ENCODE measurements at regions not wholly inside any gene's neighbourhood (a gene's known extent, or its start where the extent isn't known, plus 50 kb on each side); places are given as distances from the start of the nearest gene placed in this dataset.

DNA sequence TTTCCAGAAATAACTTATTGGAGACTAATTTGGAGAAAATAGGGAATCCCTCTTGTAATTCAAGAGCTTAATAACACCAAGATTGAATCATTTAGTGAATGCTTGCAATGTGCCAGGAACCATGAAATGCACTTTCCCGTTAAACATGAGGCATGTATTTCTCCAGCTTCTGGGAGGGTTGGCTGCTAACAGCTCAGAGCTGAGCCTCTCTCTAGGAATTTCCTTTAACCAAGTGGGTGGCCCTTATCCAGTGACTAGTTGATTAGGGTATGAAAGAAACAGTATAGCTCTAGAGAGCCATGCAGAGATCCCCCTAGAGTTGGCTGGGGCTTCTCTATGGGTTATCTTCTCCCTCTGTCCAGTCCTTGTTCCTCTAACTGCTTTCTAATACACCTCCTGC lies 356.4 kb upstream of the GOT2 start:
- TF ChIP-seq, protein P1, sequence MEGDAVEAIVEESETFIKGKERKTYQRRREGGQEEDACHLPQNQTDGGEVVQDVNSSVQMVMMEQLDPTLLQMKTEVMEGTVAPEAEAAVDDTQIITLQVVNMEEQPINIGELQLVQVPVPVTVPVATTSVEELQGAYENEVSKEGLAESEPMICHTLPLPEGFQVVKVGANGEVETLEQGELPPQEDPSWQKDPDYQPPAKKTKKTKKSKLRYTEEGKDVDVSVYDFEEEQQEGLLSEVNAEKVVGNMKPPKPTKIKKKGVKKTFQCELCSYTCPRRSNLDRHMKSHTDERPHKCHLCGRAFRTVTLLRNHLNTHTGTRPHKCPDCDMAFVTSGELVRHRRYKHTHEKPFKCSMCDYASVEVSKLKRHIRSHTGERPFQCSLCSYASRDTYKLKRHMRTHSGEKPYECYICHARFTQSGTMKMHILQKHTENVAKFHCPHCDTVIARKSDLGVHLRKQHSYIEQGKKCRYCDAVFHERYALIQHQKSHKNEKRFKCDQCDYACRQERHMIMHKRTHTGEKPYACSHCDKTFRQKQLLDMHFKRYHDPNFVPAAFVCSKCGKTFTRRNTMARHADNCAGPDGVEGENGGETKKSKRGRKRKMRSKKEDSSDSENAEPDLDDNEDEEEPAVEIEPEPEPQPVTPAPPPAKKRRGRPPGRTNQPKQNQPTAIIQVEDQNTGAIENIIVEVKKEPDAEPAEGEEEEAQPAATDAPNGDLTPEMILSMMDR (IDR thresholded peaks at IDR 0.05): no peak
- no peak for TF ChIP-seq POLR2A (IDR thresholded peaks at IDR 0.05)
- intact Hi-C loops (cut with DNase I): no loop called here
- no peak overlapping the region for H3K27ac ChIP-seq
- H3K4me1 ChIP-seq: no peaks in the 10 kb centered on the region
- no peaks in the 10 kb centered on the region for H3K27me3 ChIP-seq
- H3K9me3 ChIP-seq: no peaks in the 10 kb centered on the region
- no peak overlapping the region for H3K4me3 ChIP-seq (replicated peaks in 1 of 3)
- DNase-seq: no peak
- WGBS, 2 donors: 14 to 21% methylated on average over 1 of the region's 1 CpG
- H3K36me3 ChIP-seq: no peaks in the 10 kb centered on the region

DNA sequence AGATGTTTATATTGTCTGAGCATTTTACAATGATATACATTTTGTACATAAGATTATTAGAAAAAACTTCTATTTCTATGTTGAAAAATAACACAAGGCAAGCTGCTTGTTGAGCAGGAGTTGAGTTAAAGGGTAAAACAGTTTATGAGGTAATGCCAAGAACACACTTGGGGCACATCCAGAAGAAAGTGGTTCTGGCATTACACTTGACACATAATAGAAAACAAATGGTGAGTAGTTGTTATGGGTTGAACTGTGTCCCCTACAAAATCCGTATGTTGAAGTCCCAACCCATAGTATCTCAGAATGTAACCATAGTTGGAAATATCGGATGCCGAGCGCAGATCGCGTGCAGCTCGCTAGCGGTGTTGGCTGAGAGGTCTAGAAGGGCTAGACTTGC lies 354.3 kb upstream of the GOT2 start:
- H3K9me3 ChIP-seq: no peaks in the 10 kb centered on the region
- H3K36me3 ChIP-seq: no peaks in the 10 kb centered on the region
- no peak overlapping the region for H3K27ac ChIP-seq
- H3K4me1 ChIP-seq: no peaks in the 10 kb centered on the region
- intact Hi-C loops (cut with DNase I): no loop called here
- H3K4me3 ChIP-seq (replicated peaks in 1 of 3): no peak overlapping the region
- 92 to 94% methylated on average over 8 of the region's 8 CpGs for WGBS, 2 donors
- no peaks in the 10 kb centered on the region for H3K27me3 ChIP-seq
- TF ChIP-seq, protein P1 (IDR thresholded peaks at IDR 0.05): no peak
- no peak for TF ChIP-seq POLR2A (IDR thresholded peaks at IDR 0.05)
- DNase-seq: no peak

DNA sequence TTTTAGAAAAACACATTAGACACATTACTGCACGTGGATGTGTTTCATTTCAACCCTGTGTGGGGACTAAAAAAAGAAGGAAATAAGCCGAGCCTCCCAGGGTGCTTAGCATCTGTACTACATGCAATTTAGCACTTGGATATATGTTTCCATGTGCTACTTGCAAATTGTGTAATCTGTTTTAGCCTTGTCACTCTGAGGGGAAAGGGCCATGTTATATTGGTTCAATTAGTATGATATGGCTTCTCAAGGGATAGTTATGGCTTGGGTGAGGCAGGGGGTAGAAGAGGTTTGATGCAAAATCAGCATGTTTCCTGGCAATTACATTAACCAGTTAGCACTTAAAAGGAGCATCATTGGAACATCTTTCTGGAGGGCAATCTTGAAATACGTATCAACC lies 353.5 kb upstream of the GOT2 start:
- Histone ChIP-seq H3K27ac (no peak overlapping the region), H3K9me3 (no peaks in the 10 kb centered on the region), H3K27me3 (no peaks in the 10 kb centered on the region), H3K36me3 (no peaks in the 10 kb centered on the region), H3K4me1 (no peaks in the 10 kb centered on the region), H3K4me3 (replicated peaks in 1 of 3) (no peak overlapping the region)
- WGBS, 2 donors: 68 to 69% methylated on average over 3 of the region's 3 CpGs
- DNase-seq: no peak
- TF ChIP-seq POLR2A (IDR thresholded peaks at IDR 0.05): no peak
- TF ChIP-seq, protein P1 (IDR thresholded peaks at IDR 0.05): no peak
- intact Hi-C loops (cut with DNase I): no loop called here

DNA sequence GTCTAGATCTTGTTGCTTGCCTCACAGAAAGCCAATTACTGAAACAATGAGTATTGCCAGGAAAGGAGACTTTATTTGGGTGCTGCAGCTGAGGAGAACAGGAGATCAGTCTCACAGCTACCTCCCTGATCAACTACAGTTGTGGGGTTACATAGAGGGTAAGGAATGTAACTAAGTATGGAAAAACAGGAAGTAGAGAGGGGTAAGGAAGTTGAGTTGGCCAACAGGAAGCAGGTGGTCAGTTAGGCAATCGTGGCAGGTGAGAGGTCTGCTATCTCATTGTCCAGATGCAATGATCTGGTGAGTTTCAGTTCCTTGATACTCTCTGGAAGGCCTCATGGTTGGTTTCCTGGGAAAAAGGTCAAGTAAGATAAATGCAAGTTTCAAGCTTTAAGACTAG lies 333.1 kb upstream of the GOT2 start:
- no peak overlapping the region for H3K27ac ChIP-seq
- H3K9me3 ChIP-seq: no peaks in the 10 kb centered on the region
- 33 to 62% methylated on average over 1 of the region's 1 CpG for WGBS, 2 donors
- intact Hi-C loops (cut with DNase I): no loop called here
- no peaks in the 10 kb centered on the region for H3K4me1 ChIP-seq
- H3K36me3 ChIP-seq: no peaks in the 10 kb centered on the region
- TF ChIP-seq, protein P1 (IDR thresholded peaks at IDR 0.05): no peak
- no peak for TF ChIP-seq POLR2A (IDR thresholded peaks at IDR 0.05)
- DNase-seq: no peak
- no peak overlapping the region for H3K4me3 ChIP-seq (replicated peaks in 1 of 3)
- no peaks in the 10 kb centered on the region for H3K27me3 ChIP-seq

DNA sequence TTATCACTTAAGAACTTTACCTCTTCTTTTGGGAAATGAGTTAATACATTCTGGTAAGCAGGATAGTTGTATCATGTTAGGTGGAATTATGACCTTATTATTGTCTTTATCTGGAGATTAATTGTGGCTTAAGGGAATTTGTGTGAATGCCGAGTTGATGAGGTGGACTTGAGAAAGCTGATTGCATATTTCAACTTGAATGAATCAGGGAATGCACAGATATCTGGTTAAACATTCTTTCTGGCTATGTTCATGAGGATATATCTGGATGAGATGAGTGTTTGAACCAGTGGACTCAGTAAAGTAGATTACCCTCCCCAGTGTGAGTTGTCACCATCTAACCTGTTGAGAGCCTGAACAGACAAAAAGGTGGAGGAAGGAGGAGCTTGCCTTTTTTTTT lies 326.1 kb upstream of the GOT2 start:
- no peak overlapping the region for H3K4me3 ChIP-seq (replicated peaks in 1 of 3)
- H3K4me1 ChIP-seq: no peaks in the 10 kb centered on the region
- intact Hi-C loops (cut with DNase I): no loop called here
- no peaks in the 10 kb centered on the region for H3K27me3 ChIP-seq
- WGBS, 2 donors: 88 to 91% methylated on average over 1 of the region's 1 CpG
- no peak for DNase-seq
- no peak for TF ChIP-seq POLR2A (IDR thresholded peaks at IDR 0.05)
- TF ChIP-seq, protein P1 (IDR thresholded peaks at IDR 0.05): no peak
- no peaks in the 10 kb centered on the region for H3K36me3 ChIP-seq
- no peaks in the 10 kb centered on the region for H3K9me3 ChIP-seq
- no peak overlapping the region for H3K27ac ChIP-seq
